IPS-15b (cell line): ENCODE measurements at regions not wholly inside any gene's neighbourhood (a gene's known extent, or its start where the extent isn't known, plus 50 kb on each side); places are given as distances from the start of the nearest gene placed in this dataset.

ENCODE experiments used
- H3K27me3 ChIP-seq: one replicate; pipeline ENCODE4 v1.6.1; 2013; ENCODE audit warnings: low read length; ENCODE audit not compliant: control insufficient read depth, insufficient read depth
- H3K36me3 ChIP-seq: one replicate; pipeline ENCODE4 v1.6.1; 2013; ENCODE audit warnings: low read length; ENCODE audit not compliant: control insufficient read depth, insufficient read depth
- H3K4me1 ChIP-seq: one replicate; pipeline ENCODE4 v1.6.1; 2013; ENCODE audit warnings: mild to moderate bottlenecking, low read length; ENCODE audit not compliant: control insufficient read depth, insufficient read depth
- H3K4me3 ChIP-seq: one replicate; pipeline ENCODE4 v1.5.1; 2013; ENCODE audit warnings: low read depth, low read length
- H3K9ac ChIP-seq: one replicate; pipeline ENCODE4 v1.6.1; 2013; ENCODE audit warnings: low read depth, mild to moderate bottlenecking, low read length
- H3K9me3 ChIP-seq: one replicate; pipeline ENCODE4 v1.6.1; 2013; ENCODE audit warnings: mild to moderate bottlenecking, low read length; ENCODE audit not compliant: control insufficient read depth, insufficient read depth

DNA sequence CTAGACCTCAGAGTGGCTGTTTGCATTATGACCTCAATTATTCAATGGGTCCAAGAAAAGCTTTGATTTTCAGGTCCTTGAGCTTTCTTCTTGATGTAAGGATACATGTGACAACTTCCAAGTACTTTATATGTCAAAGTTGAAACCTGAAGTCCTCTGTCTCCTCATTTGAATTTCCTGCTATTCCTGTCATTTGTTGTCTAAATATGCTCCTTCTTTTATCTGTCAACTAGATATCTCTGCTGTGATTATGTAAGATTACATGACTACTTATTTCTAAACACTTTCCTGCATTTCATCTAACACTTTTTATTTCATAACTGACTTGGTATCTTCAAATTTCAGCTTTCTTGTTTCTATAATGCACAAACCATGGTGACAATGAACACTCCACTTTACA, 670.0 kb upstream of the FAM174A start:
- no peaks in the 10 kb centered on the region for H3K4me1 ChIP-seq
- H3K27me3 ChIP-seq, result no peaks in the 10 kb centered on the region

GRCh38 chr5:99835791-99836190, 699.4 kb upstream of the FAM174A start:
- no peaks in the 10 kb centered on the region for H3K4me1 ChIP-seq
- H3K4me3 ChIP-seq, result no peak overlapping the region
- no peaks in the 10 kb centered on the region for H3K36me3 ChIP-seq
- no peak overlapping the region for H3K9ac ChIP-seq
- H3K27me3 ChIP-seq, result no peaks in the 10 kb centered on the region
- no peaks in the 10 kb centered on the region for H3K9me3 ChIP-seq

More for the DNA sequence above, 670.0 kb upstream of the FAM174A start:
- Histone ChIP-seq H3K36me3 (no peaks in the 10 kb centered on the region), H3K9me3 (no peaks in the 10 kb centered on the region), H3K9ac (no peak overlapping the region), H3K4me3 (no peak overlapping the region)

- H3K36me3 ChIP-seq, result no peaks in the 10 kb centered on the region
- no peaks in the 10 kb centered on the region for H3K27me3 ChIP-seq
- no peak overlapping the region for H3K9ac ChIP-seq
- H3K4me1 ChIP-seq, result no peaks in the 10 kb centered on the region
- no peak overlapping the region for H3K4me3 ChIP-seq
- H3K9me3 ChIP-seq, result no peaks in the 10 kb centered on the region
These were observed 708.0 kb upstream of the FAM174A start for GRCh38 chr5:99827136-99827535.

- no peaks in the 10 kb centered on the region for H3K9me3 ChIP-seq
- H3K36me3 ChIP-seq, result no peaks in the 10 kb centered on the region
- no peaks in the 10 kb centered on the region for H3K4me1 ChIP-seq
- H3K27me3 ChIP-seq, result no peaks in the 10 kb centered on the region
- no peak overlapping the region for H3K9ac ChIP-seq
- H3K4me3 ChIP-seq, result no peak overlapping the region
These were observed 717.4 kb upstream of the FAM174A start for GRCh38 chr5:99817796-99818195.

GRCh38 chr5:99814321-99815063, 720.7 kb upstream of the FAM174A start:
- H3K27me3 ChIP-seq, result no peaks in the 10 kb centered on the region
- no peaks in the 10 kb centered on the region for H3K9me3 ChIP-seq

GRCh38 chr5:99808657-99809230, 726.4 kb upstream of the FAM174A start:
- H3K36me3 ChIP-seq, result no peaks in the 10 kb centered on the region
- no peaks in the 10 kb centered on the region for H3K27me3 ChIP-seq
- no peaks in the 10 kb centered on the region for H3K9me3 ChIP-seq
- H3K9ac ChIP-seq, result no peak overlapping the region
- H3K4me3 ChIP-seq, result no peak overlapping the region
- H3K4me1 ChIP-seq, result no peaks in the 10 kb centered on the region

More at GRCh38 chr5:99814321-99815063, 720.7 kb upstream of the FAM174A start:
- Histone ChIP-seq H3K4me3 (no peak overlapping the region), H3K9ac (no peak overlapping the region), H3K36me3 (no peaks in the 10 kb centered on the region), H3K4me1 (no peaks in the 10 kb centered on the region)

DNA sequence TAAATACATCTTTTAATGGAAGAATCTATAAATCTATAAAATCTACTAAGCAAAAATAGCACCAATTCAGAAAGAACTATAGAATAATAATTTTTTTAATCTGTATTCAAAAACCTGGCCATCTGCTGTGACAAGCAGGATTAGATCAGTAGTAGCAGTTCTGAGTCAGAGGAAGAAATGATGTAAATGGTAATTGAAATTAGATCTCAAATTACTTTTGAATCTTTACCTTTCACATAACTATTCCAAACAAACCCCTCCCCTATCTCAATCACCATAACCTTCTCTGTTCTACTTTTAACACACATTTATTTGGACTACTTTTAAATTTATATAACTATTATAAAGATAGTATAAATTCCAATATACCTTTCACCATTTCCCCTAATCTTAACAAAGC, 727.8 kb upstream of the FAM174A start:
- H3K9me3 ChIP-seq, result no peaks in the 10 kb centered on the region
- H3K27me3 ChIP-seq, result no peaks in the 10 kb centered on the region
- H3K9ac ChIP-seq, result no peak overlapping the region
- no peak overlapping the region for H3K4me3 ChIP-seq
- H3K36me3 ChIP-seq, result no peaks in the 10 kb centered on the region
- no peaks in the 10 kb centered on the region for H3K4me1 ChIP-seq

GRCh38 chr5:99795031-99795430, 740.1 kb upstream of the FAM174A start:
- Histone ChIP-seq H3K4me3 (no peak overlapping the region), H3K9me3 (no peaks in the 10 kb centered on the region), H3K36me3 (no peaks in the 10 kb centered on the region), H3K4me1 (no peaks in the 10 kb centered on the region), H3K9ac (no peak overlapping the region), H3K27me3 (no peaks in the 10 kb centered on the region)

DNA sequence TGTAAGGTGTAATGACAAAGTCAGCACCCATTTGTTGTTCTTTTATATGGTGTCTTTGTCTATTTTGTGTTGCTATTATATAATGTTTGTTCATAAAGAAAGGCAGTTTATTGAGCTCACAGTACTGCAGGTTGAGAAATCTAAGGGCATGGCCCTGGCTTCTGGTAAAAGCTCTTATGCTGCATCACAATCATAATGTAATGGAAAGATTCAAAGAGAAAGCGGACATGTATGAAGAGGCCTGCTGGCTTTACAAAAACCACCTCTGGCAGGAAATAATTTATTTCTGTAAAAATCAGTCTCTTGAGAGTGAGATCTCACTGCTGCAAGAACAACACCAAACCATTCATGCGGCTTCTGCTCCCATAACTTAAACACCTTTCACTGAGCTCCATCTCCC, 746.7 kb upstream of the FAM174A start:
- no peak overlapping the region for H3K4me3 ChIP-seq

DNA sequence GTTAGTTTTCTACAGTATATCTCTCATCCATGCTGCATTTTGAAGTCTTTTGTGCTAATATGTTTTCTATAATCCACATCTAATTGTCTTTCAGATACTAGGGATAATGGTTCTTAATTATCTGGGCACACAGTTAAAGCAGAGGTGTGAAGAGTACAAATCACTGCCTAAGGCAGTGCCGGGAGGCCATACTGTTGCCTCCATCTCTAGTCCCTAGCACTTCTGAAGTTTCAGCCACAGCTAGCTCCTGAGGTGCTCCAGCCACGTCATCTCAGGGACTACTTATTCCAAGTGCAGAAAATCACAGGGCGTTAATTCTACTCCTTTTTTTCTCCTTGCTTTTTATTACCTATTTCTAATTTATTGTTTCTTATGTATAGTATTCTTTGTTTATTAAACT, 760.0 kb upstream of the FAM174A start:
- no peaks in the 10 kb centered on the region for H3K36me3 ChIP-seq
- no peaks in the 10 kb centered on the region for H3K9me3 ChIP-seq
- H3K27me3 ChIP-seq, result no peaks in the 10 kb centered on the region
- H3K4me3 ChIP-seq, result no peak overlapping the region
- no peak overlapping the region for H3K9ac ChIP-seq
- no peaks in the 10 kb centered on the region for H3K4me1 ChIP-seq

More for the DNA sequence above, 746.7 kb upstream of the FAM174A start:
- H3K4me1 ChIP-seq, result no peaks in the 10 kb centered on the region
- no peak overlapping the region for H3K9ac ChIP-seq
- H3K27me3 ChIP-seq, result no peaks in the 10 kb centered on the region
- H3K9me3 ChIP-seq, result no peaks in the 10 kb centered on the region
- H3K36me3 ChIP-seq, result no peaks in the 10 kb centered on the region

GRCh38 chr5:99773290-99773689, 761.9 kb upstream of the FAM174A start:
- Histone ChIP-seq H3K27me3 (no peaks in the 10 kb centered on the region), H3K9ac (no peak overlapping the region), H3K4me1 (no peaks in the 10 kb centered on the region), H3K9me3 (no peaks in the 10 kb centered on the region), H3K36me3 (no peaks in the 10 kb centered on the region), H3K4me3 (no peak overlapping the region)

- Histone ChIP-seq H3K27me3 (no peaks in the 10 kb centered on the region), H3K4me3 (no peak overlapping the region), H3K9me3 (no peaks in the 10 kb centered on the region), H3K4me1 (no peaks in the 10 kb centered on the region), H3K36me3 (no peaks in the 10 kb centered on the region), H3K9ac (no peak overlapping the region)
These were observed 763.9 kb upstream of the FAM174A start for GRCh38 chr5:99771296-99771695.
